NOMO-1 (cell line): ENCODE measurements at regions not wholly inside any gene's neighbourhood (a gene's known extent, or its start where the extent isn't known, plus 50 kb on each side); places are given as distances from the start of the nearest gene placed in this dataset.
"Not testable (repeated sequence)": the region's sequence is repeated elsewhere in the genome, so short reads cannot be mapped to it uniquely, and the experiment has no call there.

ENCODE experiments used
- DNase-seq, 2 experiments: peaks; one replicate each; lab custom pipeline; 2025; ENCODE audit not compliant: unreplicated experiment in 2 of 2; lab: John Stamatoyannopoulos, UW

GRCh38 chr4:37555322-37555721 lies 130.9 kb downstream of the RELL1 start:
- DNase-seq: no peak

- not testable (repeated sequence) for DNase-seq
These were observed 136.3 kb downstream of the RELL1 start for GRCh38 chr4:37549866-37550265.

GRCh38 chr4:37549041-37549440 lies 137.1 kb downstream of the RELL1 start:
- DNase-seq: no peak

DNA sequence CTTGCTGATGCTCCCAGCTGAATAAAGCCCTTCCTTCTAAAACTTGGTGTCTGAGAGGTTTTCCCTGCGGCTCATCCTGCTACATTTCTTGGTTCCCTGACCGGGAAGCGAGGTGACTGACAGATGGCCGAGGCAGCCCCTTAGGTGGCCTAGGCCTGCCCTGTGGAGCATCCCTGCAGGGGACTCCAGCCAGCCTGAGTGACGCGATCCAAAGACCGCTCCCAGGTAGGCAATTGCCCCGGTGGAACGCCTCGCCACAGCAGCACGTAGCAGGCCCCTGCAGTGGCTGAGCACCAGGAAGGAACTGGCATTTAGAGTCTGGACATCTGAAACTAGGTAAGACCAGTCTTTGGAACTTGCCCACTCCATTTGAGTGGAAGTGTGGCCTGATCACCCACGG lies 139.6 kb downstream of the RELL1 start:
- DNase-seq: no peak

DNA sequence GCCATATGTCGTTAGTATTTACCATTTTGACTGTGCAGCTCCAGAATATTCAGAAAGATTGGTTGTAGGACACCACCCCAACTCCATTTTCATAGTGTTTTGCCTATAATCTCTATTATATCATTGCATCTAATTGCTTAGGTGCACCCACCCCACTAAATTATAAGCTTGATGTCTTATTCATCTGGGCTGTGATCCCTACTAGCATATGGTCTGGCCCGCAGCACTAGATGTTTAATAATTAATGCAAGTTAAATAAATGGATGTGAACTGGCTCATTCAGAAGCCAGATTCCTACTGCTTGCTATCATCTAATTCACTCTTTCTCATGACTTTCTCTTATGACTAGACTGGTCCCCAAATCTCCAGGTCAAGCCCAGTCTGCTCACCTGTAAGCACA lies 143.5 kb downstream of the RELL1 start:
- DNase-seq: no peak

GRCh38 chr4:37541956-37542355 lies 144.2 kb downstream of the RELL1 start:
- no peak for DNase-seq

GRCh38 chr4:37540486-37540885 lies 145.7 kb downstream of the RELL1 start:
- no peak for DNase-seq

GRCh38 chr4:37538931-37539330 lies 147.2 kb downstream of the RELL1 start:
- no peak for DNase-seq

DNA sequence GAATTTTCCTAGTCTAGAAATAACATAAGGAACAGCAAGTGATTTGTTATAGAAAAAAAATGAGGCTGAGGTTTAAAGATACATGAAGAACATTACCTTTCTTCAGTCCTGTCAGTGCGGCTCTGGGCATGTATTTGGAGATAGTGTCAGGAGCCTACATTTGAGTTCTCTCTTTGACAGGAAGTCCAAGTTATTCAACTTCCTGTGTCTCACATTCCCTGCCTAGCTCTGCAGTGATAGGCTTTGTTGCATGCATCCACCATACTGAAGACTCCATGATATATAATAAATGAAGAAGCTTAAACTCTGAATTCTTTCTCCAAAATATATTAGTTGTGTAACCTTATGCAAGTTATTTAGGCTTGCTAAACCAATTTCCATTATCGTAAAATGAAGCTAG lies 148.7 kb downstream of the RELL1 start:
- no peak for DNase-seq

DNA sequence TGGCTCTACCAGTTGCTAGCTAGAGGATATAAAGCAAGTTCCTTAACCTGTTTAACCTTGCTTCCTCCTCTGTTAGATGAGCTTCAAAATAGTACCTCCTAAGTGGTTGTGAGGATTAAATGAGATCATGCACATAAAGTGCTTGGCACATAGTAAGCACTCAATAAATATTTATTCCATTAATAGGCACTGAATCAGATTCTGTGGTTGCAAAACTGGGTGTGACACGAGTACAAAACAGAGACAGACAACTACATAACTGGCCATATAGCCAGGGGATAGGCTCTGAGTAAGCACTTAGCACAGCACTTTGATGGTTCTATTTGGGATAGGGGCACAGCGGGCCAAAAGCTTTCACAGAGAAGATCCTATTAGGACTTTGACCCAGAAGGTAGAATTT lies 150.3 kb downstream of the RELL1 start:
- no peak for DNase-seq

GRCh38 chr4:37533286-37534033 lies 152.7 kb downstream of the RELL1 start:
- DNase-seq: no peak

DNA sequence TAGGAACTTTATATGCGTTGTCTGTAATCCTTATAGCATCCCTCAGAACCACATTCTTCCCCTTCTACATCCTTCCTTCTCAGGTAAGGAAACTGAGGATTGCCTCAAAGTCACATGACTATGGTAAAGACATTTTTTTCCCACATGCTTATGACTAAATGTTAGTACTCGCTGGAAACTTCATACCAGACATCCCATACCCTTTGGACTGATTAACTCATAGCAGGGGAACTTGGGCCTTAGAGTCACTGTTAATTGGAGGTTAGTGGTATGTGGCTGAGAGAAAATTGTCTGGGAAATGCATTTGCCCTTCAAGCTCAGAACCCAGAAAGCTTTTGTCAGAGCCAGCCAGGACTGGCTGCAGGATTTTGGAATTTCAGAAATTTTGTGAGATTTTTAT lies 155.0 kb downstream of the RELL1 start:
- no peak for DNase-seq

DNA sequence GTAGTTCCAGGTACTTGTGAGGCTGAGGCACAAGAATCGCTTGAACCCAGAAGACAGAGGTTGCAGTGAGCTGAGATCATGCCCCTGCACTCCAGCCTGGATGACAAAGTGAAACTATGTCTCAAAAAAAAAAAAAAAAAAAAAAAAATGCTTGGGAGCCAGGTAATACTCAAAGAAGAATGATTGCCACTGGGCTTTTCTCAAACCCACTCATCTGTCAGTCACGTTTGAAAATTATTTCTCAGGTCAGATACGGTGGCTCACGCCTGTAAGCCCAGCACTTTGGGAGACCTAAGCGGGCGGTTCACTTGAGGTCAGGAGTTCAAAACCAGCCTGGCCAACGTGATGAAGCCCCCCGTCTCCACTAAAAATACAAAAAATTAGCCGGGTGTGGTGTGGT lies 155.7 kb downstream of the RELL1 start:
- DNase-seq: no peak

DNA sequence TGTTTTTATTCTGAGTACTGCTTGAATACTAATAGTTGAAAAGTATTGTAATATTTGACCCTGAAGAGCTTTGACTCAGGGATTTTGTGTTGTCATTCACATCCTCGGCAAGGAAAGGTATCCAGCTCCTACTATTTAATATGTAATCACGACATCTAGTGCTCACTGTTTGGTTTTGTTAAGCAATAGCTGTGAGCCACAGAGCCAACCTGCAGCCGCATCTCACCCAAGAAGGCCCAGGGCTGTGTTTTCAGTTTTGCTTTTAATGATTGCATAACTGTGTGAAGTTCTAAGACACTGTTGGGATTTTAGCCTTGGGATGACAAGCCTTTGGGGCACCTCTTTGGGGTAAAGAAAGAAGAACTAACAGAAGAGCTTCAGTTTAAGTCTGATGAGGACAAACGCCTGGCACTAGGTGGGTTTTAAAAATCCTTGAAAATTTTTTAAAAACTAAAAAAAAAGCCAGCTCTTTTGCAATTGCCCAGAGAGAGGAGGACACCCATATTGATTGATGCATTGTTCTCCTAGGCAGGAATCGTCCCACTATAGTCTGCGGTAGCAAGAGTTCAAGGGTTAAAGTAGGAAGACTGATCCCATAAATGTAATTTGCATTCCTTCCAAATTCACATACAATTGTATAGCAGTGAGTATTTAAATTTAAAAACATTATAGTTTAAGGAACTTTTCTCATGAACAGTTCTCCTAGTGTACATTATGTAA lies 157.8 kb downstream of the RELL1 start:
- DNase-seq: peak; percentile 70 to 76

GRCh38 chr4:37524267-37524666 lies 161.9 kb downstream of the RELL1 start:
- DNase-seq: no peak

GRCh38 chr4:37522996-37523395 lies 163.2 kb downstream of the RELL1 start:
- no peak for DNase-seq

DNA sequence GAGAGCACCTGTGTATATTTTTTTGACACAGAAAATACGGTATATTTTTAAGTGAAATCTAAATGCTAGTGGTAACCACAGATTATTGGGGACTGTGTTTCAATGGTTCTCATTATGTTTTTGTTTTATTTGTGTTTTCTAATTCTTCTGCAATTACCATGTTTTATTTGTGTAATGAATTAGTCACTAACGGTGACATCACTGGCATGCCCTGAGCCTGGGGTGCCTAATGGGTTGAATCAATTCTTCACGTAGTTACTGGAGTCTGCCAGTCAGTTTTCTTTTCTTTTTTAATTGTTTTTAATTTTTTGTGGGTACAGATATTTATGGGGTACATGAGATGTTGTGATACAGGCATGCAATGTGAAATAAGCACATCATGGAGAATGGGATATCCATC lies 168.8 kb downstream of the RELL1 start:
- DNase-seq: no peak

DNA sequence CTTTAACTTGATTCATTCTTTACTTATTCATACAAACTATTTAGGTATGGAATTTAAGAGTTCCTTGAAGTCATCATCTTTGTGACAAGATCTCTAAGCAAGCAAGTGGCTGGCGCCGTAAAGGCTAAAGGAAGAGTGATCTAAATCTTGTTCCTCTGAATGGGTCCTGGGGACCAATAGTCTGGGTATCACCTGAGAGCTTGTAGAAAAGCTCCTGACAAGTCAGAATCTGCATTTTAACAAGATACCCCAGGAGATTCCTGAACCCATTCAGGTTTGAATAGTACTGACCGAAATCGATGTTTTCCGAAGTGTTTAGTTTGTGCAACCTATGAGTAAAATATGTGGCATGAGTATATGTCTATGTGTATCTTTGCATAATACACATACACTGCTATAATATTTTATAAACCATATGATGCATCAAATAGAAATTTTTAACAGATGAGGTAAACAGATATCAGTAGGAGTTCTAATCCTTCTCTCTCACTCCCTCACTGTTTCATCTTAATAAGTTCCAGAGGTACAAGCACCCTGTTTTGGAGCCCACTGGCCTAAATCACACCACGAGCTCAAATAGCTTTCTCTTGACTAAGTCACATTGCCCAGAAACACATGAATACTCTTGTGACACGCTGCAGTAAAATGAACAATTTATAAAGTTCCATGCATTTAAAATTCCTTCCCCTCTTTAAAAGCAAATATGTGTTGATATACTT lies 170.0 kb downstream of the RELL1 start:
- no peak for DNase-seq

GRCh38 chr4:37510626-37511025 lies 175.6 kb downstream of the RELL1 start:
- DNase-seq: no peak

DNA sequence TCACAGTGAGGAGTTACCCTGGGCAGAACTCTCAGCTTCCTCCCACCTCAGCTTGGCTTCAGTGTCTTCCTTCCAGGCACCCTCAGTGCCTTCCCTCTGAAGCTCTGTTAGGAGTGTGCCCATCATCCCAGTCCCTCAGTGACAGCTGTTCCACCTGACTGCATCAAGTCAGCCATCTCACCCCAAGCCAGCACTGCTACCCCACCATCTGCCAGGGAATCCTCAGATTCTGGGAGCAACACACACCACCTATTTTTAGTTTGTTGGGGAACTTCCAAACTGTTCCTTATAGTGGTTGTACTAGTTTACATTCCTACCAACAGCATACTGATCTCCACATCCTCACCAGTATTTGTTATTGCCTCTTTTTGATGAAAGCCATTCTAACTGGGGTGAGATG lies 182.9 kb downstream of the RELL1 start:
- no peak for DNase-seq

DNA sequence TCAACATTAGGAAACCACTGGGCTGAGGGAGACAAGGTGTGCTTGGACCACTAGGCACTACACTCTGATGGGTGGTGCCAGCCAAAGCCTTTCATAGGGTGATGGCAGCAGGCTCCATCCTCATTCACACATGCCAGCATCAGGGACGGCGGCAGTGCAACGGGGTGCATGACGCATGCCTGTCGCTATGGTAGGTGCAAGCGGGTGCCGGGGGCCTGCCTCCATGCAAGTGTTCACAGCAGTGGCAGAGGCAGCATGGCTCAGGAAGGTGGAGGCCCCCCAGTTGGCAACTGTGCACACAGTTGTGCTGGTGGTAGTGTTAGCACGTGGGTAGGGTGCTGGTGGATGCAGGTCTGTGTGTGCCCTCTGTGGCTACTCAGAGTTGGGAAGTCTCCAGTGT lies 184.1 kb downstream of the RELL1 start:
- no peak for DNase-seq
